ENCODE measurements at regions not wholly inside any gene's neighbourhood (a gene's known extent, or its start where the extent isn't known, plus 50 kb on each side); places are given as distances from the start of the nearest gene placed in this dataset.
"Not testable (repeated sequence)": the region's sequence is repeated elsewhere in the genome, so short reads cannot be mapped to it uniquely, and the experiment has no call there.

DNA sequence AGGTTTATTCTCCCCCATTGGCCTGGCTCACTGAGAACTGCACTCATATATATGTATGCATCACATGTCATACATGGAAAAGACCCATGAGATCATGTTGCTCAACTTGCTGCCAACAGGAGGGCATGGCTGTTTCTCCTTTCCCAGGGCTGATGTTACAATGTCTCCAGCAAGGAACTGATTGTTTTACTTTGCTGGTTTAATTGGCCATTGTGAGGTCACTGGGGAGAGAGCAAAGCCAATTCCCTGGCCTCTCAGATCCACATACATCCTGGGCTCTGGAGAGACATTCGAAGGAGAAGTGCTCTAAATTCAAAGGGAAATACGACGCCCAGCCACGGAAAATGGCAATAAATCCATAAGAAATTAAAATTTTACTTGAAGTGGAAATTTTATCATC lies 287.8 kb downstream of the WDR11 start:
- no peak for DNase-seq

DNA sequence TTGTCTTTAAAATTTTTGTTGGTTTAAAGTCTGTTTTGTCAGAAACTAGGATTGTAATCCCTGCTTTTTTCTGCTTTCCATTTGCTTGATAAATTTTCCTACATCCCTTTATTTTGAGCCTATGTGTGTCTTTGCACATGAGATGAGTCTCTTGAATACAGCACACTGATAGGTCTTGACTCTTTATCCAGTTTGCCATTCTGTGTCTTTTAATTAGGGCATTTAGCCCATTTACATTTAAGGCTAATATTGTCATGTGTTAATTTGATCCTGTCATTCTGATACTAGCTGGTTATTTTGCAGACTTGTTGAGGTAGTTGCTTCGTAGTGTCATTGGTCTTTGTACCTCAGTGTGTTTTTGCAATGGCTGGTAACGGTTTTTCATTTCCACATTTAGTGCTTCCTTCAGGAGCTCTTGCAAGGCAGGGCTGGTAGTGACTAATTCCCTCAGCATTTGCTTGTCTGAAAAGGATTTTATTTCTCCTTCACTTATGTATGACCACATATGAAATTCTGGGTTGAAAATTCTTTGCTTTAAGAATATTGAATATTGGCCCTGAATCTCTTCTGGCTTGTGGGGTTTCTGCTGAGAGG lies 294.7 kb downstream of the WDR11 start:
- not testable (repeated sequence) for DNase-seq

DNA sequence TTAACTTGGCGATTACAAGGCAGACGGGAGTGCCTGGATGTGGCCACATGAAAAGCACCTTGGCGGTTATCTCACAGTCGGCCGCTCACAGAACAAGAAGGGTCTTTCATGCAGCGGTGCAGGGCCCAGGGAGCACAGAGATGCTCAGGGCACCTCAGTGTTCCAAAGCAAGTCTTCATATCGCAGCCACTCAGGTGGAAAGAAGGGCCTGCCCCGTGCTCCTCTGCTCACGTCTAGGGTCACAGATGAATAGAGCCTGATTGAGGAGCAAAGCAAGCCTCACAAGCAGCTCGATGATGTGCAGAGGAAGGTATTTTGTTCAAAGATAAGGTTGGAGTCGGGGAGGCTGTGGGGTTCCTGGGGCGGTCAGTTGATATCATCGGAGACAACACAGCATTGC lies 297.8 kb downstream of the WDR11 start:
- DNase-seq, result no peak

DNA sequence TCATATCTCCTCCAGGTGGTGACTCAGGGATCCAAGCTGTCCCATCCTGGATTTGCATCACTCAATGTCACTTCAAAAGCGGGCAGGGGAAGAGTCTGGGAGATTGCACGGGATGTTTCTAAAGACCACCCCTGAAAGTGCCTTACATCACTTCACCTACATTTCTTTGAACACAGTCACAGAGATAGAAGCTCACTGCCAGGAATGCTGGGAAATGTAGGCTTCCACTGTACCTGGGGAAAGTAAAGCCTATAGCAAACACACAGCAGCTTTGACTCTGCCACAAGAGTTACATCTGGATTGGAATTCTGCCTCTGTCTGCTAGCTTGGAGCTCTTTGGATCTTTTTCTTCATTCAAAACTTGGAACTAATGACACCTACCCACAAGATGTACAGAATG lies 300.9 kb downstream of the WDR11 start:
- no peak for DNase-seq

DNA sequence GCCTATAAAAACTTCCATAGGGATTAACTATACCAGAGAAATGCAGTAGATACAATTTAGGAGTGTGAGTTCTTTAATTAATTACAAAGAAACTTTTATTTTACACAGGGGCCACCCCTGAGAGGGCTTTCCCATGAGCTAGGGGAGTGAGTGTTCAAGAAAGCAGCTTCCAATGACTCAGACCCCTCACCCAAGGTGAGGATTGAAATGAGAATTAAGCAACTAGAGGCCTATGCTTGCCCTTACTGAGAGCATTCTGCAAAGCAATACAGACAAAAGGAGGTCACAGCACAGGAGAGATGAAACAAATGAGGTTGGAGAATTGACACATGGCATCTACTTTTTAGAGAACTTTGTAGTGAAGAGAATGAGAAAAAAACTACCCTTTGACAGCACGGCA lies 301.8 kb downstream of the WDR11 start:
- no peak for DNase-seq

DNA sequence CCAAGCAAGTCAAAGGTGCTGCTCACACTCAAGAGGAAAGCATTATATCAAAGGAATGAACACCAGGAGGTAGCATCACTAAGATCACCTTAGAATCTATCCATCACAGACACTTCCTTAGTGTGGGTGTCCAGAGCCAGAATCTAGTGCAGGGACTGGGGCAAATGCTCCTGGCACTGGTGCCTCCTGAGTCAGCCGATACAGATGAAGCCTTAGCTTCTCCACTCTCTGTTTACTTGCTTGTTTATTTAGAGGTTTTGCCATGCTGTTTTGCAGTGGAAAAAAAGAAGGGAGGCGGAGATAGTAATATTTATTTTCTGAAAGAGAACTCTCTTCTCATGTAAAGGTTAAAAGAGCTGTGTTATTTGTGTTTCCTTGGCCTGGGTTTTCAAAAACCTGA lies 303.1 kb downstream of the WDR11 start:
- DNase-seq, result no peak

DNA sequence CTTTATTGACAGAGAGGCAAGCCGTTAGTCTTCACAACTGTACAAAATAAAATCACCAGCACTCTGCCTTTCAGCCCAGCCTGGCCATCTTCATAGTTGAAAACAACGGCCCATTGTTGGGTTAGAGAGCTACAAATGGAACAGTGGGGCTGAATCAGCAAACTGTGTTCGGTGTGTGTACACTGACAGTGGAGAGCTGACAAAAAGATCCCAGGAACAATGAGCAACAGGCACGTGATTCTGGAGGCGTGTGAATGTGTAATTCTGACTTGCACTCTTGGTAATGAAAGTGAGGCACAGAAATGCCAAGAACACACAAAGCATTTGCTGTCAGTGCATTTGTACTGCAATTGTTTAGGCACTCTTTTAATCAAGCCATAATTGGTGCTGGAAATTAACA lies 303.7 kb downstream of the WDR11 start:
- no peak for DNase-seq

DNA sequence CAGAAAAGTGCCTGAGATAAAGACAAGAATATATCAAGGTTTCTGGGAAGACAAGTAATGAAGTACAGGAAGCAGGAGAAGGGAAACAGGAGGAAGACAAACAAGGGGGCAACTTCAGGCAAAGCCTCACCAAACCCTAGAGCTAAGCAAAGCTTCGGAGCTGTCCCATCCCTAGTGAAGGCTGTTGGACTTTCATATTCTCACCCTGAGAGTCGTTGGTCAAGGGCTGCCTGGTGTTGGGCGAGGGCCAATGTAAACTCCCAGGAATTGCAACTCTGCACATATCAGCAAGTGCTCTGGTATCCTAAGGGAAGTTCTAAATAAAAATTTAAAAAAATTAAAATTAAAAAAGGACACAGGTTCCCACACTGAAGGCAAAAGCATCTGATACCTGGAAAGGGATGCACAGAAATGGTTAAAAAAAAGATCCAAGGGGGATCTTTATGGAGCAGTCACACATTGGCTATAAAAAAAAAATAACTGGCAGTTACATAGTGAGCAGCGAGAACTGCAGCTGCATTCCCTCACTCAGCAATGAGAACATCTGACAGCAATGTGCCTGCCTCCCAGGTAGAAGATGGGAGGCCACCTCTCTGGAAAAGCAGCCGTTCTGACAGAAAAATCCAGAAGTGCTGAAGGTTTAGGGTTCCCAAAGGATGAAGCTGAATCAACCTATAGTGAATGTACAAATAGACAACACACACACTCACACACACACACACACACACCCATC lies 304.7 kb downstream of the WDR11 start:
- DNase-seq, result no peak

DNA sequence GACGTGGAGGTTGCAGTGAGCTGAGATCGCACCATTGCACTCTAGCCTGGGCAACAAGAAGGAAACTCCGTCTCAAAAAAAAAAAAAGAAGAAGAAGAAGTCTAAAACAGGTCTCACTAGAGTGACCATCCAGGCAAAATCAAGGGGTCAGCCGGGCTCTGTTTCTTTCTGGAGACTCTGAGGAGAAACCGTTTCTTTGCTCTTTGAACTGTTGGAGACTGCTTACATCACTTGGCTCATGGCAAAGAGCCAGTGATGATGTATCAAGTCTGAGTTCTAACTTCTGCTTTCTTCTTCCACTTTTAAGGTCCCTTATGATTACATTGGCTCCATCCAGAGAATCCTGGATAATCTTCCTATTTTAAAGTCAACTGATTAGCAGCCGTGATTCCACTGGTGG lies 306.8 kb downstream of the WDR11 start:
- no peak for DNase-seq

DNA sequence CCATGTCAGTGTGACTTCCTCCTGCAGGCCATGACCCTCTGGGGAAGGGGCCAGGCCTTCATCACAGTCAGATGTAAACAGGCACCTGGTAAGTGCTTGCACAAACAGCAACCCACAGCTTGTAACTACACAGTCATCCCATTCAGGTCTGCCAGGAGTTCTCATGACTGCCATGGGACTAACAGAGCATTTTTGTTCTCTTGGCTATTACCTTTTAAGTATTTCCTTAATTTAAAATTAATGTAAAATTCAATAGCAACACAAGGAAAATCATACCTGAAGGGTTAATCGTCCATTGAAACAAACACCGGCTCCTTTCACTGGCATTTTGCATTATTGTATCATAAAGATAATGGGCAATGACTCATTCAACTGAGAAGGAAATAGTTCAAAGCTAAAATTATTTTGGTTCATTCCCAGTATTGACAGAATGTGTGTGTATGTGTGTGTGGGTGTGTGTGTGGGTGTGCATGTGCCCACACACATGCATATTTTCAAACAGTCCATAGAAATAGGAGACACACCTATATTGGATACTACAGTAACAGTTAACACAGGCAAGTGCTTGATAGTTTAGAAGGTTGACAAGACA lies 307.9 kb downstream of the WDR11 start:
- no peak for DNase-seq

DNA sequence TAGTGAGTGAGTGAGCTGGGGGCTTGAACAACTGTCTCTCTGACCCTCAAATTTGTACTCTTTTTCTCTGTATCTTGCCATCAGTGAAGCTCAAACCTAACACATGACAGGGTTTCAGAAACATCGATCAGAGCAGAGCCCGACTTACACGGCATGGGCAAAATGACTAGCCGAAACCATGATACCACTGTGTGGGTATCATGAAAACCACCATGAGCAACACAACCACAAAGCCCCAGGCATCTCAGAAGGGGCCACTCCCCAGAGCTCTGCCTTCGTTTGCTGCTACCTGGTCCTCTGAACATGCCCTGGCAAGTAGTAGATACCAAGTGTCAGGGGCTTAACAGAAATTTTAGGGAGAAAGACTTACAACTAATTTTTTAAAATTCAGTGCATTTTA lies 308.5 kb downstream of the WDR11 start:
- DNase-seq, result no peak

DNA sequence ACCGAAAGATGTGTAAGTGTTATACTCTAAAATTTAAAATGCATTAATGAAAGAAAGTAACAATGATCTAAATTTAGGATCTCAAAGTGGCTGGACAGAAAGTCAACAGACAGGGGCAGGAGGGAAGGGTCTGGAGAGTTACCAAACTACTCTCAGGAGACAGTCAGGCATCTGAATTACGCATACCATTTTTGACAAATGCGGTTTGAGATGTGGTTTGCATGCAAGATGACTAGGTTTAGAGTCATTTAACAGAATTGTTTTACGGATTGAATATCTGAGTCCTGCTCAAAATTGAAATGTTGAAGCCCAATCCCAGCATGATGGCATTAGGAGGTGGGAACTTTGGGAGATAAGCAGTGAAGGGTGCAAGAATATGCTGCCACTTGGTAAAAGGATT lies 314.1 kb downstream of the WDR11 start:
- no peak for DNase-seq

DNA sequence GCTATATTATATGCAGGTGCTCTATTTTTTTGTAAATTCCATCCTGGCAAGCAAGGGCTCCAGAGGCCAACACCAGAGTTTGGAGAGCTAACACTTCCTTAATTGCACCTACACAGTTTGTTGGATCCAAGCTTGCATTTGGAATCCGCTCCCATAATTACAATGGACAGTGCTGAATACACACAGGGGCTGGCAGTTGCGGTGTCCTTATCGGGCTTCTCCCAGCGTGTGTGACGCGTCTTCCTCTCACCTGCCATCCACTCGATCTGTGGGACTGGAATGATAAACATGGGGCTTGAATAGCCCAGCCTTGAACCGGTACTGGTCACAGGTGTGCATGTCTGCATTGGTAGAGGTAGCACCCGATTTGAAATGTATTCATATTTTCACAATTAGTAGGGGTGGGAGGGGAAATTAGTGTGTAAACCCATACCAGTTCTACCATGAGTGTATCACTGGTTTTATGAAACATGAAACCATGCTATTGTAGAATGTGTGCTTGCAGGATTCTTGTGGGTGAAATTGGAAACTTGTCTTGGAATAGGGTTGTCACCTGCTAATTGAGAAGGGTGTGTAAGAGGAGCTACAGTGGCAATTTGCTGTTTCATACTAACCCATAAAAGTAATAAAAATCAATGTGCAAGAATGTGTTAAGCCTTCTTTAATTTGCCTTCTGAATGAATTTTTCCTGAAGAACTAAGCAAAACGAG lies 316.5 kb downstream of the WDR11 start:
- no peak for DNase-seq

DNA sequence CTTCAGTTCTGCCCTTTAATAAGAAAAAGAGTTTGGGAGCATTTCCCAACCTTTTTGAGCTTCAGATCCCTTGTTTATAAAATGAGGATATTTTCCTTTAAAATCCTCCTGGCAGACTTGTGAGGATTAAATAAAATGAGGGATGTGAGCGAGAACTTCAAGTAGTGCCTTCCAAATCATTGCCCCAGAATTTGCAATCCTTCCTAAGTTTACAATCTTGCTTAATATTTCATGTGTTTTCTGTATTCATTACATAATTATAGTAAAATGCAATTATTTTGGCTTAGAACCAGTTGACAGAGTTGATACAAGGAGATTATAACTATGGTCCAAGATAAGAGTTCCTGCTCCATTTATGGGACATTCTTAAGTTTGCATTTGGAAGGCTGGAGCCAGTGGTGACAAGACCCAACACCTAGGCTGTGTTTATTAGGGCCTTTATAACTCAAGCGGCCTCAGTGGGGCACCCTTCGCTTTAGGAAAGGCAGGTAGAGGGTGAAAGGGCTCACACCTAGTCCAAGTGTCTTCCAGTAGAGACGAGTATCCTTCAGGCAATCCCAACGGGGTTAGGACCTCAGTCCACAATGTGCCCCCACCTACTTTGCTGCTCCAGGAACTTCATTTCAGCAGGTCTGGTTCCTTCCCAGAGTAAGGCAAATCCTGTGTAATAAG lies 317.5 kb downstream of the WDR11 start:
- DNase-seq, result no peak

DNA sequence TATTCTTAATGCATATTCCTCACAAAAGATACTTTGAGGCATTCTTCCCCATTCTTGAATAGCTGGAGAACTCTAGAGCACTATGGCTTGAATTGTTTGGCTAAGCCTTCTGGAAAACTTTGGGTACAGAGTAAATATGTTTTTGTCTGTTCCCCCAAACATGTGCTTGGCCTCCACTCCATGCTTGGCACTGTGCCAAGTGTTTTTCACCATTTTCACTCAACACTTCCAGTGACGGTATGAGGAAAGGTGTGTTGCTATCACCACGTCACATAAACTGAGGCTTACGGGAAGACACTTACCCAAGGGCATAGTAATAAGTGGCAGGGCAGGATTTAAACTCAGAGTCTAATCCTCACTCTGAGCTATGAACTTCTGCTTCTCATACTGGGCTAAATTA lies 318.2 kb downstream of the WDR11 start:
- DNase-seq, result no peak

DNA sequence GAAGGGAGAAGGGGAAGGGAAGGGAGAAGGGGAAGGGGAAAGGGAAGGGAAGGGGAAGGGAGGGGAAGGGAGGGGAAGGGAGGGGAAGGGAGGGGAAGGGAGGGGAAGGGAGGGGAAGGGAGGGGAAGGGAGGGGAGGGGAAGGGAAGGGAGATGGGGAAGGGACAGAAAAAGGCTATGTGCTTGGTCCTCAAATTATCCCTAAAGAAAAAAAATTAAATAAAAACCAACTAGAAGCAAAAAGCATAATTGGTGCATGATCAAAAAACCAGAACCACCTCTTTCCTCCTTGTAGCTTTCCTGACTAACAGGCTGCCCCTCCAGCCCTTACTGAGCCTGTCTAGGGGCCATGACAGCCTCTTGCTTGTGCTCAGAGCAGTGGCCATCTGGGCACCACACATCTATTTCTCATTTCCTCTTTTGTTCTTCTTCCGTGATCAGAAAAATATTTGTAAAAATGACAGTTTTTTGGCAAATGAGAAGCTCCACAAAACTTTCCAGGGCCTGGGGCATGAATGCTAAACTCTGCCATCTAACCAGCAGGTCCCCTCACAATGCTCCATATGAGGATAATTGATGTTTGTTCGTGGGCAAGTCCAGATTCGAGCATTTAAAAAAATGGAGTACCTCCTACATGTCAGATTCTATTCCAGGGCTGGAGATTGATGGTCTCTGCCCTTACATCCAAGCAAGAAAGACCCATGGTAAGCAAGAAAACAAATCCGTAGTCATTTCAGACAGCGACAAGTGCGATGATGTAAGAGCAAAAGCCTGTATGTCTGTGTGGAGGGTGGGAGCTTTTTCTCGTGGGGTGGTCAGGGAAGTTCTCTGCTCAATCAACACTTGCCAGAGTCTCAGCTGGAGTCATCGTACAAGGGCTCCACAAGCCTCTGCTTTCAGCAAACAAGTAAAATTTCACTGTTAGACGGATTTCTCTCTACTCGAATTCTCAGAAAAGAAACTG lies 320.9 kb downstream of the WDR11 start:
- no peak for DNase-seq

DNA sequence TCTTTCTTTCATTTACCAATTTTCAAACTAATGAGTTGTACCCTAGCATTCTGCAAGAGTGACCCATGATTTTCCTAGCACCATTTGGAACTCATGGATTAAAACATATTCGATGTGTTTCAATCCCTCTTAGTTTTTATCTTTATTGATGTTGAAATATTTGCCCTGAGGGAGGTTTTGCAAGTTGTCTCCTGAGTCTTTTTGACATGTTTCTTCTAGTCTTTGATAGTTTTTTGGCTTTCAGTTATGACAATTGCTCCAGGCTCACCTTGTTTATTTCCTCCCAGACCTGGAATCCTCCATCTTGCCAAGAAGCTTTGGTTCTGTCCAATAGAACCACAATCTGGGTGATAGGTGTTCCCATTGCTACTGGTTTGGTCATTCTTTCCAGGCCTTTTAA lies 327.8 kb downstream of the WDR11 start:
- no peak for DNase-seq

DNA sequence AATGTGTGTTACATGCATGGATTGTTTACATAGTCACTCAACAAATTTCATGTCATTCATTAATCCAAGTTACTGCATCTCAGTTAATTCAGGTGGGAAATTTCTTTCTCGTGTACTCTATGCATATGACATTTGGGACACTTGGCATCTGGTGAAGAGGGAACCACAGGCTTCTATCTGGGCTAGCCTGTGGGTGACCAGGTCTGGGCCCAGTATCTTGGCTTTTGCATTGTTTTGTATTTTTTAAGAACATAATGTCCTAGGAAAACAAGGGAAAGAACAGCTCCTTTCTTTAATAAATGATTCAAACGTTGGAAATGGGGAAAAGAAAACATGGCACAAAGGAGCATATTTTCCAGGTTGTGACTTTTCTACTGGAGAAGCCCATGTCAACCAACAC lies 331.1 kb downstream of the WDR11 start:
- no peak for DNase-seq

DNA sequence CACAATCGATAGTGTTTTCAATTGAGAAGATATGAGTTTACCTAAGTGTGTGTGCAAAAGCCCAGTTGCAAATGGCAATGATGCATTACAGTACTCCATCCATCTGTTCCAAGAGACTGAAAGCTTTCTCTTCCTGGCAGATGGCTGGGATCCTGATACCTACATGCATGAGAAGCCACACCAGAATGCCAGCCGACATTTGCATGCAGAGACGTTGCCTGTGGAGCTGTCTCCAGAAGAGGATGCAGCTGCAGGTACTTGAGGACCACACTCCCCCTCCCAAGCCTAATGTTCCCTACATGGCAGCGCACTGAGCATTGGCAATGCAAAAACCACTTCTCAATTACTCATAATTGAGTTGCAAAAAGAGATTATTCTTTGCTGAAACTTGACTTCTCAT lies 332.1 kb downstream of the WDR11 start:
- DNase-seq, result peak; percentile 74

DNA sequence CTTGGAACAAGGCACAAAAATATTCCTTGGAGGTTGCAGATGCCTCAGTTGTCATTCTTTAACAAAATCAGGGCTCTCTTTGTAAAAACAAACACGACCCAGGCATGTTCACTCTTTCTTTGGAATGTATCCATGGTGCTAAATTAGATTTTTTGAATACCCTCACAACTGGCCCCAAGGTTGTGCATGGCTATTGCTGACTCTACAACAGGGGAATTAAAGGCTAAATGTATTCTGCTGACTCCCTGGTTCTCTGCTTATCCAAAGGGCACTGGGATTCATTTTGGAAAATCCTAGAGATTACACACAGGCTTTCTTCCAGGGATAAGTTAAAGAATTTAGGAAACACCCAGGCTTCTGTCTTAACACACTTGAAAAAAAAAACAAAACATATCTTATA lies 332.5 kb downstream of the WDR11 start:
- DNase-seq, result no peak

DNA sequence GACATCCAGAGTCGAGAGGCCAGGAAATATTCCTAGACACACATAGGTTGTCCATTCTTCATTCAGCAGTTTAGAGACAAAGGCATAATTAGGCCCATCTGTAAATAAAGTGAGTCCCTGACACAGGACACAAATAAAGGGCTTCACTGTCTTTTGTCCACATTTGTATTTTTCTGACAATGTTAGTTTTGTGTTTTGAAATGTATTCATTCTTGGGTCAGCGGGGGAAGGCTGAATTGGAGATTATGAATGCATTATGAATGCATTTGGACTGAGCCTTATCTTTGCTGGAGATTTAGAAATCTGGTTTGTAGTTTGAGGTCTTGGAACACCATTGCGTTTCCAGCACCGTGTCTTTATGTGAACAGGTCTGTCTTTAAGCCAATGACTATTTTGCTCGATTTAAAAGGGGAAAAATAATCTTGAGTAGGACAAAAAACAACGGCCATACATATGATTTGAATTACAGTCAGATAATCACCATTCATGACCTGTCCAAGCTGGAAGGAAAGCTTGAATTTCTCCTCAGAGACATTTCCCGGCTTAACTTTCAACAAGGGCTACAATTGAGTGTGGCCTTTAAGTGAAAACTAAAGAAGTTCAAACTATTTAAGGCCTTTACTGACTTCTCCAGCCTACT lies 334.8 kb downstream of the WDR11 start:
- no peak for DNase-seq

DNA sequence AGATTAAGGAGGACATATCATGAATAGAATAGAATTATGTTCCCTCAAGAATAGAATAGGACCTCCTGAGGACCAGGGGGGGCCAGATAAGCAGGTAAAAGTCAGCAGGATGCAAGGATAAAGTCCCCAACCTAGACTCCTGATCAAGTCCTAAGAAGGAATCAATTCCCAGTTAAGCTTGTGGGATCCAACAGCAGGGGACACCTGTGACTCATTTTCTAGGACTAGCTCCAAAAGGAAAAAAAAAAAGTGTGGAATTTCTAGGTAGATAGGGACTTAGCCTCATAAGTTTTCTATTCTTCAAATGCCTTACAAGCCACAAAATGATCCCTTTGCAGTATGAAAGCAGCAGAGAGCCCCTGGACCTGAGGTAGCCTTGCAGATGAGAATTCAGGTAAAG lies 336.2 kb downstream of the WDR11 start:
- DNase-seq, result no peak
